DOHH2 (cell line): ENCODE measurements at regions not wholly inside any gene's neighbourhood (a gene's known extent, or its start where the extent isn't known, plus 50 kb on each side); places are given as distances from the start of the nearest gene placed in this dataset.

Experiments
- H3F3A ChIP-seq: fragments of 200-600 bp; sonication (generic), shearing (Covaris generic); 2 replicates; pipeline ENCODE4 v1.6.0; 2016; ENCODE audit warnings: antibody characterized with exemption, mild to moderate bottlenecking; ENCODE audit not compliant: control insufficient read depth, insufficient read depth
- H3K27ac ChIP-seq: fragments of 200-600 bp; sonication (generic); 2 replicates; pipeline ENCODE4 v1.5.1; 2014; ENCODE audit warnings: low read depth, mild to moderate bottlenecking, low read length, moderate library complexity
- H3K27me3 ChIP-seq: fragments of 200-600 bp; sonication (generic); 2 replicates; pipeline ENCODE4 v1.6.1; 2014; ENCODE audit warnings: mild to moderate bottlenecking, low read length, mixed read lengths; ENCODE audit not compliant: control insufficient read depth
- H3K36me3 ChIP-seq: fragments of 200-600 bp; sonication (generic); 2 replicates; pipeline ENCODE4 v1.6.1; 2014; ENCODE audit warnings: mild to moderate bottlenecking, low read length, moderate library complexity, mixed read lengths; ENCODE audit not compliant: control insufficient read depth
- H3K4me1 ChIP-seq: fragments of 200-600 bp; sonication (generic); 2 replicates; pipeline ENCODE4 v1.6.1; 2014; ENCODE audit warnings: mild to moderate bottlenecking, low read length, mixed read lengths; ENCODE audit not compliant: control insufficient read depth
- H3K4me2 ChIP-seq: fragments of 200-600 bp; sonication (generic); 2 replicates; pipeline ENCODE4 v1.6.0; 2014; ENCODE audit warnings: mild to moderate bottlenecking, low read length, moderate library complexity
- H3K4me3 ChIP-seq: fragments of 200-600 bp; sonication (generic); 2 replicates; pipeline ENCODE4 v1.5.1; 2014; ENCODE audit warnings: mild to moderate bottlenecking, low read length, mixed read lengths
- H3K79me2 ChIP-seq: fragments of 200-600 bp; sonication (generic); 2 replicates; pipeline ENCODE4 v1.6.1; 2014; ENCODE audit warnings: mild to moderate bottlenecking, low read length, mixed read lengths; ENCODE audit not compliant: control insufficient read depth
- H3K9me2 ChIP-seq: fragments of 200-600 bp; sonication (generic); replicated peaks from 2 replicates; pipeline ENCODE4 v1.6.1; 2014; ENCODE audit warnings: mild to moderate bottlenecking, low read length, mixed read lengths; ENCODE audit not compliant: control insufficient read depth
- H3K9me3 ChIP-seq: fragments of 200-600 bp; sonication (generic); 2 replicates; pipeline ENCODE4 v1.6.1; 2014; ENCODE audit warnings: antibody characterized with exemption, low read length, mixed read lengths; ENCODE audit not compliant: control insufficient read depth, insufficient read depth
- H4K20me1 ChIP-seq: fragments of 200-600 bp; sonication (generic); 2 replicates; pipeline ENCODE4 v1.6.0; 2014; ENCODE audit warnings: low read depth, mild to moderate bottlenecking, antibody characterized with exemption, low read length, moderate library complexity; ENCODE audit not compliant: control insufficient read depth, insufficient read depth
- CTCF ChIP-seq: fragments of 200-600 bp; sonication (generic); IDR thresholded peaks from one replicate; pipeline ENCODE4 v1.5.1; 2014; ENCODE audit warnings: antibody characterized with exemption, mild to moderate bottlenecking, low read depth, low read length; ENCODE audit not compliant: poor library complexity, severe bottlenecking
- EZH2phosphoT487 ChIP-seq: fragments of 200-600 bp; sonication (generic); IDR thresholded peaks from 2 replicates; pipeline ENCODE4 v1.6.1; 2017; ENCODE audit warnings: borderline replicate concordance, mild to moderate bottlenecking, antibody characterized with exemption, low read length, moderate library complexity, mixed read lengths

- TF ChIP-seq EZH2phosphoT487: no peak
- no peak for TF ChIP-seq CTCF
- no peaks in the 10 kb centered on the region for H3K27me3 ChIP-seq
- H3F3A ChIP-seq: no peaks in the 10 kb centered on the region
- H3K27ac ChIP-seq: no peak overlapping the region
- no peaks in the 10 kb centered on the region for H3K9me3 ChIP-seq
- H4K20me1 ChIP-seq: no peaks in the 10 kb centered on the region
- no peaks in the 10 kb centered on the region for H3K36me3 ChIP-seq
- no peaks in the 10 kb centered on the region for H3K9me2 ChIP-seq
- H3K79me2 ChIP-seq: no peaks in the 10 kb centered on the region
- H3K4me1 ChIP-seq: no peaks in the 10 kb centered on the region
- H3K4me2 ChIP-seq: no peak overlapping the region
- H3K4me3 ChIP-seq: no peak overlapping the region
These were observed 826.1 kb downstream of the MRPL39 start for GRCh38 chr21:24781146-24781545.

- Histone ChIP-seq H3K27me3 (no peaks in the 10 kb centered on the region), H3K4me2 (no peak overlapping the region), H3K9me3 (no peaks in the 10 kb centered on the region)
These were observed 847.8 kb downstream of the MRPL39 start for GRCh38 chr21:24759348-24760075.

GRCh38 chr21:24738063-24738462 is 869.2 kb downstream of the MRPL39 start:
- H3K9me3 ChIP-seq: no peaks in the 10 kb centered on the region
- no peak overlapping the region for H3K4me2 ChIP-seq
- H3K4me1 ChIP-seq: no peaks in the 10 kb centered on the region
- no peaks in the 10 kb centered on the region for H3K9me2 ChIP-seq
- no peak overlapping the region for H3K4me3 ChIP-seq
- H3K27me3 ChIP-seq: no peaks in the 10 kb centered on the region
- H3F3A ChIP-seq: no peaks in the 10 kb centered on the region
- H3K79me2 ChIP-seq: no peaks in the 10 kb centered on the region
- no peaks in the 10 kb centered on the region for H4K20me1 ChIP-seq
- H3K27ac ChIP-seq: no peak overlapping the region
- H3K36me3 ChIP-seq: no peaks in the 10 kb centered on the region
- TF ChIP-seq CTCF (no peak), EZH2phosphoT487 (no peak)

More at GRCh38 chr21:24759348-24760075, 847.8 kb downstream of the MRPL39 start:
- H3K9me2 ChIP-seq: no peaks in the 10 kb centered on the region
- H3K4me3 ChIP-seq: no peak overlapping the region
- no peak for TF ChIP-seq EZH2phosphoT487
- no peak for TF ChIP-seq CTCF
- no peaks in the 10 kb centered on the region for H3K4me1 ChIP-seq
- no peak overlapping the region for H3K27ac ChIP-seq
- no peaks in the 10 kb centered on the region for H3K36me3 ChIP-seq
- H3F3A ChIP-seq: no peaks in the 10 kb centered on the region
- H4K20me1 ChIP-seq: no peaks in the 10 kb centered on the region
- no peaks in the 10 kb centered on the region for H3K79me2 ChIP-seq
